ENCODE measurements at regions not wholly inside any gene's neighbourhood (a gene's known extent, or its start where the extent isn't known, plus 50 kb on each side); places are given as distances from the start of the nearest gene placed in this dataset.

DNA sequence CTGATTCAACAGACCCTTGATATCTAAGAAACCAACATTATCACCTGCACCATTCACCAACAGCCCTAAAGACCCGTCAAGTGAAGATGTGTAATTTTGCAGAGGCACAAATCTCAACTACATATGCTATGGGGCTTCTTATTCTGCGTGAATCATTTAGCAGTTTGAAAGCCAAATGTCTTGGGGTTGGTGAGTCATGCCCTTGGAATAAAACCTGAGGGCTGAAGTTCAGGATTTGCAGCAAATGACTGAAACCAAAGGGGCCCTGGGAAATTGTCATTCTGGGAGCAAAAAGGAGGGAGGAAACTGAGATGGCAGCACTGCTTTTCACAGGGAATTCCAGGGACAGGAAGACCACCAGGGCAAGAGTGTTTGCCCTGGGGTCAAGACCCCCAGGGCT lies 79.2 kb upstream of the TNR start:
- Histone ChIP-seq H3K27ac (no peak overlapping the region), H3K9me3 (replicated peaks in 1 of 3) (no peaks in the 10 kb centered on the region), H3K36me3 (replicated peaks in 1 of 2) (no peaks in the 10 kb centered on the region), H3K4me3 (no peak overlapping the region), H3K27me3 (no peaks in the 10 kb centered on the region), H3K4me1 (replicated peaks in 1 of 2) (no peaks in the 10 kb centered on the region)
- intact Hi-C loops (cut with DNase I): no loop called here
- no peak for TF ChIP-seq POLR2A (IDR thresholded peaks at IDR 0.05)
- TF ChIP-seq, protein P1, sequence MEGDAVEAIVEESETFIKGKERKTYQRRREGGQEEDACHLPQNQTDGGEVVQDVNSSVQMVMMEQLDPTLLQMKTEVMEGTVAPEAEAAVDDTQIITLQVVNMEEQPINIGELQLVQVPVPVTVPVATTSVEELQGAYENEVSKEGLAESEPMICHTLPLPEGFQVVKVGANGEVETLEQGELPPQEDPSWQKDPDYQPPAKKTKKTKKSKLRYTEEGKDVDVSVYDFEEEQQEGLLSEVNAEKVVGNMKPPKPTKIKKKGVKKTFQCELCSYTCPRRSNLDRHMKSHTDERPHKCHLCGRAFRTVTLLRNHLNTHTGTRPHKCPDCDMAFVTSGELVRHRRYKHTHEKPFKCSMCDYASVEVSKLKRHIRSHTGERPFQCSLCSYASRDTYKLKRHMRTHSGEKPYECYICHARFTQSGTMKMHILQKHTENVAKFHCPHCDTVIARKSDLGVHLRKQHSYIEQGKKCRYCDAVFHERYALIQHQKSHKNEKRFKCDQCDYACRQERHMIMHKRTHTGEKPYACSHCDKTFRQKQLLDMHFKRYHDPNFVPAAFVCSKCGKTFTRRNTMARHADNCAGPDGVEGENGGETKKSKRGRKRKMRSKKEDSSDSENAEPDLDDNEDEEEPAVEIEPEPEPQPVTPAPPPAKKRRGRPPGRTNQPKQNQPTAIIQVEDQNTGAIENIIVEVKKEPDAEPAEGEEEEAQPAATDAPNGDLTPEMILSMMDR (IDR thresholded peaks at IDR 0.05): no peak
- no peak for DNase-seq
- WGBS, 4 donors: 75 to 81% (median 79%) methylated on average over 2 of the region's 2 CpGs

DNA sequence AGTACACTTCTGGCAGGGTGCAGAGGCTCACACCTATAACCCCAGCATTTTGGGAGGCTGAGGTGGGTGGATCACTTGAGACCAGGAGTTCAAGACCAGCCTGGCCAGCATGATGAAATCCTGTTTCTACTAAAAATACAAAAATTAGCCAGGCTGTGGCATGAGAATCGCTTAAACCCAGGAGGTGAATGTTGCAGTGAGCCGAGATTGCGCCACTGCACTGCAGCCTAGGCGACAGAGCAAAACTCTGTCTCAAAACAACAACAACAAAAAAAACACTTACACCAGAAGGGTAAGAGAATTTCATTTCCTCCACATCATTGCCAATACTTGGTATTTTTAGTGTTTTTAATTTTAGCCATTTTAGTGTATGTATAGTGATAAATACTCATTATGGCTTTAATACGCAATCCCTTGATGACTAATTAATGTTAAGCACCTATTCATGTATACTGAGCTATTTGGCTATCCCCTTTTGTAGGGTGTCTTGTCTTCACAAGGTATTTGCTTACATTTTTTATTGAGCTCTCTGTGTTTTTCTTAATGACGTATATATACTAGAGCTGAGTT lies 77.1 kb upstream of the TNR start:
- no peaks in the 10 kb centered on the region for H3K36me3 ChIP-seq (replicated peaks in 1 of 2)
- no peak overlapping the region for H3K27ac ChIP-seq
- H3K27me3 ChIP-seq: no peaks in the 10 kb centered on the region
- WGBS, 4 donors: 87 to 92% (median 90%) methylated on average over 6 of the region's 6 CpGs
- no peaks in the 10 kb centered on the region for H3K9me3 ChIP-seq (replicated peaks in 1 of 3)
- no peaks in the 10 kb centered on the region for H3K4me1 ChIP-seq (replicated peaks in 1 of 2)
- TF ChIP-seq POLR2A (IDR thresholded peaks at IDR 0.05): no peak
- DNase-seq: no peak
- intact Hi-C loops (cut with DNase I): no loop called here
- no peak overlapping the region for H3K4me3 ChIP-seq

- H3K27ac ChIP-seq: no peak overlapping the region
- no peaks in the 10 kb centered on the region for H3K4me1 ChIP-seq (replicated peaks in 1 of 2)
- H3K27me3 ChIP-seq: no peaks in the 10 kb centered on the region
- DNase-seq: no peak
- no peaks in the 10 kb centered on the region for H3K36me3 ChIP-seq (replicated peaks in 1 of 2)
- intact Hi-C loops (cut with DNase I): no loop called here
- H3K9me3 ChIP-seq (replicated peaks in 1 of 3): no peaks in the 10 kb centered on the region
- no peak overlapping the region for H3K4me3 ChIP-seq
- 61 to 67% (median 65%) methylated on average over 1 of the region's 1 CpG for WGBS, 4 donors
- TF ChIP-seq, protein P1 (IDR thresholded peaks at IDR 0.05): no peak
- TF ChIP-seq POLR2A (IDR thresholded peaks at IDR 0.05): no peak
These were observed 75.5 kb upstream of the TNR start for GRCh38 chr1:175818929-175819328.

DNA sequence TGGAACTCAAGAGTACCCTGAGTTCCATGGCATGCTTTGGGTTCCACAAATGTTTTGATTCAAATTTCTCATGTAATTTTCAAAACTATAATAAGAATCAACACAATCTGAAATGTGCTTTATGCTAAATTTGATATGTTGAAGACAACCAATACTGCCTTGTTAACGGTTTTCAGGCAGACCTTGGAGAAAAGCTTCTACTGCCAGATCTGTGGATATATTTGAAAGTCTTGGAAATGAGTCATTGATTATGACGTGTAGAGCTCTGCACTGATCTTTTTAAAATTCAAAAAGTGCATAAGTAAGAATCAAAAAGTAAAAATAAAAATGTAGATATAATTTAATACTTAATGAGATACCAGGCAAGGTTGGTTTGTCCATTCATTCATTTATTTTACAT lies 74.0 kb upstream of the TNR start:
- no peaks in the 10 kb centered on the region for H3K9me3 ChIP-seq (replicated peaks in 1 of 3)
- no peak overlapping the region for H3K4me3 ChIP-seq
- H3K36me3 ChIP-seq (replicated peaks in 1 of 2): no peaks in the 10 kb centered on the region
- WGBS, 4 donors: 33 to 45% (median 37%) methylated on average over 2 of the region's 2 CpGs
- no peak overlapping the region for H3K27ac ChIP-seq
- DNase-seq: no peak
- no peaks in the 10 kb centered on the region for H3K4me1 ChIP-seq (replicated peaks in 1 of 2)
- TF ChIP-seq, protein P1 (IDR thresholded peaks at IDR 0.05): no peak
- no peak for TF ChIP-seq POLR2A (IDR thresholded peaks at IDR 0.05)
- intact Hi-C loops (cut with DNase I): no loop called here
- no peaks in the 10 kb centered on the region for H3K27me3 ChIP-seq

GRCh38 chr1:175814885-175815284 lies 71.5 kb upstream of the TNR start:
- DNase-seq: no peak
- Histone ChIP-seq H3K27ac (no peak overlapping the region), H3K27me3 (no peaks in the 10 kb centered on the region), H3K4me3 (no peak overlapping the region), H3K36me3 (replicated peaks in 1 of 2) (no peaks in the 10 kb centered on the region), H3K9me3 (replicated peaks in 1 of 3) (no peaks in the 10 kb centered on the region), H3K4me1 (replicated peaks in 1 of 2) (no peaks in the 10 kb centered on the region)
- intact Hi-C loops (cut with DNase I): no loop called here
- WGBS, 4 donors: 38 to 44% (median 43%) methylated on average over 3 of the region's 3 CpGs
- no peak for TF ChIP-seq POLR2A (IDR thresholded peaks at IDR 0.05)
- TF ChIP-seq, protein P1 (IDR thresholded peaks at IDR 0.05): no peak
